Immature natural killer cell (primary cell): ENCODE measurements at regions not wholly inside any gene's neighbourhood (a gene's known extent, or its start where the extent isn't known, plus 50 kb on each side); places are given as distances from the start of the nearest gene placed in this dataset.

ENCODE experiments used
- DNase-seq, 3 donors: peaks; one replicate each; pipeline ENCODE4 v3.0.0; 2022; ENCODE audit warnings: mixed read lengths in 1 of 3
- H3K27ac Mint-ChIP-seq, 6 donors: one replicate each; pipeline ENCODE4 v1.8.0; 2020; ENCODE audit warnings: mixed read lengths in 6 of 6, mild to moderate bottlenecking in 5 of 6, inconsistent platforms in 4 of 6, moderate library complexity in 3 of 6
- H3K27me3 Mint-ChIP-seq, 3 donors: one replicate each; pipeline ENCODE4 v1.8.0; 2020 to 2021; ENCODE audit warnings: low read depth in 3 of 3, mild to moderate bottlenecking in 3 of 3, mixed read lengths in 3 of 3, moderate library complexity in 3 of 3, inconsistent platforms in 1 of 3
- H3K36me3 Mint-ChIP-seq, 3 donors: one replicate each; pipeline ENCODE4 v1.8.0; 2020; ENCODE audit warnings: mixed read lengths in 3 of 3, inconsistent platforms in 2 of 3, mild to moderate bottlenecking in 2 of 3
- H3K4me1 Mint-ChIP-seq, 2 donors: one replicate each; pipeline ENCODE4 v1.8.0; 2020; ENCODE audit warnings: inconsistent platforms in 2 of 2, mild to moderate bottlenecking in 2 of 2, mixed read lengths in 2 of 2, moderate library complexity in 1 of 2
- H3K4me3 Mint-ChIP-seq, 5 donors: one replicate each; pipeline ENCODE4 v1.8.0; 2020; ENCODE audit warnings: mild to moderate bottlenecking in 5 of 5, mixed read lengths in 5 of 5, inconsistent platforms in 3 of 5, moderate library complexity in 3 of 5
- H3K9me3 Mint-ChIP-seq, 6 donors: one replicate each; pipeline ENCODE4 v1.8.0; 2020; ENCODE audit warnings: mild to moderate bottlenecking in 6 of 6, mixed read lengths in 6 of 6, inconsistent platforms in 4 of 6, moderate library complexity in 3 of 6

- peaks cover 6 to 45% (median 22%) of the 10 kb centered on the region in 6 donors for H3K9me3 Mint-ChIP-seq
- H3K4me1 Mint-ChIP-seq, result no peaks in the 10 kb centered on the region
- H3K4me3 Mint-ChIP-seq, result no peak overlapping the region
- DNase-seq, result no peak
- H3K27ac Mint-ChIP-seq, result no peak overlapping the region
- no peaks in the 10 kb centered on the region for H3K27me3 Mint-ChIP-seq
- H3K36me3 Mint-ChIP-seq, result no peaks in the 10 kb centered on the region
These were observed 1996.2 kb upstream of the FLRT2 start for GRCh38 chr14:83533734-83534133.

- H3K27ac Mint-ChIP-seq, result no peak overlapping the region
- no peak for DNase-seq
- H3K4me3 Mint-ChIP-seq, result no peak overlapping the region
- H3K27me3 Mint-ChIP-seq, result peaks cover 0 to 1% (median 0%) of the 10 kb centered on the region in 3 donors
- peaks cover 9 to 49% (median 23%) of the 10 kb centered on the region in 6 donors for H3K9me3 Mint-ChIP-seq
- no peaks in the 10 kb centered on the region for H3K4me1 Mint-ChIP-seq
- H3K36me3 Mint-ChIP-seq, result no peaks in the 10 kb centered on the region
These were observed 1994.9 kb upstream of the FLRT2 start for GRCh38 chr14:83534995-83535394.

GRCh38 chr14:83535444-83535843, 1994.5 kb upstream of the FLRT2 start:
- DNase-seq, result no peak
- Mint-ChIP-seq H3K4me1 (no peaks in the 10 kb centered on the region), H3K9me3 (peaks cover 10 to 53% (median 25%) of the 10 kb centered on the region in 6 donors), H3K36me3 (no peaks in the 10 kb centered on the region), H3K27me3 (peaks cover 0 to 1% (median 0%) of the 10 kb centered on the region in 3 donors), H3K27ac (no peak overlapping the region), H3K4me3 (no peak overlapping the region)

GRCh38 chr14:83541147-83541546, 1988.8 kb upstream of the FLRT2 start:
- Mint-ChIP-seq H3K27me3 (peaks cover 0 to 1% (median 0%) of the 10 kb centered on the region in 3 donors), H3K27ac (no peak overlapping the region), H3K4me1 (no peaks in the 10 kb centered on the region), H3K36me3 (no peaks in the 10 kb centered on the region), H3K9me3 (peaks cover 7 to 38% (median 22%) of the 10 kb centered on the region in 6 donors), H3K4me3 (no peak overlapping the region)
- no peak for DNase-seq

- no peaks in the 10 kb centered on the region for H3K4me1 Mint-ChIP-seq
- no peak for DNase-seq
- no peaks in the 10 kb centered on the region for H3K27me3 Mint-ChIP-seq
- H3K4me3 Mint-ChIP-seq, result no peak overlapping the region
- no peak overlapping the region for H3K27ac Mint-ChIP-seq
- H3K9me3 Mint-ChIP-seq, result peaks cover 6 to 34% (median 13%) of the 10 kb centered on the region in 6 donors
- H3K36me3 Mint-ChIP-seq, result no peaks in the 10 kb centered on the region
These were observed 1981.7 kb upstream of the FLRT2 start for GRCh38 chr14:83548061-83548839.

GRCh38 chr14:83556065-83556464, 1973.9 kb upstream of the FLRT2 start:
- no peaks in the 10 kb centered on the region for H3K27me3 Mint-ChIP-seq
- no peak overlapping the region for H3K4me3 Mint-ChIP-seq
- H3K27ac Mint-ChIP-seq, result no peak overlapping the region
- H3K36me3 Mint-ChIP-seq, result no peaks in the 10 kb centered on the region
- peaks cover 0 to 24% (median 11%) of the 10 kb centered on the region in 6 donors for H3K9me3 Mint-ChIP-seq
- DNase-seq, result no peak
- no peaks in the 10 kb centered on the region for H3K4me1 Mint-ChIP-seq

- H3K4me1 Mint-ChIP-seq, result no peaks in the 10 kb centered on the region
- H3K36me3 Mint-ChIP-seq, result no peaks in the 10 kb centered on the region
- peaks cover 0 to 19% (median 11%) of the 10 kb centered on the region in 6 donors for H3K9me3 Mint-ChIP-seq
- no peak for DNase-seq
- no peak overlapping the region for H3K4me3 Mint-ChIP-seq
- no peaks in the 10 kb centered on the region for H3K27me3 Mint-ChIP-seq
- no peak overlapping the region for H3K27ac Mint-ChIP-seq
These were observed 1973.0 kb upstream of the FLRT2 start for GRCh38 chr14:83556746-83557453.

GRCh38 chr14:83558946-83559345, 1971.0 kb upstream of the FLRT2 start:
- no peak overlapping the region for H3K4me3 Mint-ChIP-seq
- no peak for DNase-seq
- no peaks in the 10 kb centered on the region for H3K36me3 Mint-ChIP-seq
- no peak overlapping the region for H3K27ac Mint-ChIP-seq
- no peaks in the 10 kb centered on the region for H3K4me1 Mint-ChIP-seq
- peaks cover 2 to 27% (median 11%) of the 10 kb centered on the region in 6 donors for H3K9me3 Mint-ChIP-seq
- H3K27me3 Mint-ChIP-seq, result no peaks in the 10 kb centered on the region

GRCh38 chr14:83559721-83560120, 1970.2 kb upstream of the FLRT2 start:
- no peaks in the 10 kb centered on the region for H3K4me1 Mint-ChIP-seq
- H3K9me3 Mint-ChIP-seq, result peaks cover 5 to 27% (median 13%) of the 10 kb centered on the region in 6 donors
- no peaks in the 10 kb centered on the region for H3K27me3 Mint-ChIP-seq
- H3K27ac Mint-ChIP-seq, result no peak overlapping the region
- DNase-seq, result no peak
- no peaks in the 10 kb centered on the region for H3K36me3 Mint-ChIP-seq
- no peak overlapping the region for H3K4me3 Mint-ChIP-seq

- H3K36me3 Mint-ChIP-seq, result no peaks in the 10 kb centered on the region
- H3K27ac Mint-ChIP-seq, result no peak overlapping the region
- no peaks in the 10 kb centered on the region for H3K4me1 Mint-ChIP-seq
- DNase-seq, result no peak
- H3K4me3 Mint-ChIP-seq, result no peak overlapping the region
- H3K27me3 Mint-ChIP-seq, result no peaks in the 10 kb centered on the region
- H3K9me3 Mint-ChIP-seq, result peaks cover 8 to 31% (median 17%) of the 10 kb centered on the region in 6 donors
These were observed 1968.7 kb upstream of the FLRT2 start for GRCh38 chr14:83561261-83561660.

GRCh38 chr14:83566567-83566966, 1963.4 kb upstream of the FLRT2 start:
- no peak overlapping the region for H3K4me3 Mint-ChIP-seq
- DNase-seq, result no peak
- no peaks in the 10 kb centered on the region for H3K4me1 Mint-ChIP-seq
- H3K27me3 Mint-ChIP-seq, result no peaks in the 10 kb centered on the region
- H3K27ac Mint-ChIP-seq, result no peak overlapping the region
- peaks cover 11 to 35% (median 14%) of the 10 kb centered on the region in 6 donors for H3K9me3 Mint-ChIP-seq
- H3K36me3 Mint-ChIP-seq, result no peaks in the 10 kb centered on the region

GRCh38 chr14:83568141-83568540, 1961.8 kb upstream of the FLRT2 start:
- no peak for DNase-seq

GRCh38 chr14:83575301-83575700, 1954.6 kb upstream of the FLRT2 start:
- H3K4me1 Mint-ChIP-seq, result no peaks in the 10 kb centered on the region
- H3K27ac Mint-ChIP-seq, result no peak overlapping the region
- H3K4me3 Mint-ChIP-seq, result no peak overlapping the region
- peaks cover 0 to 4% (median 0%) of the 10 kb centered on the region in 3 donors for H3K27me3 Mint-ChIP-seq
- H3K36me3 Mint-ChIP-seq, result peaks cover 0 to 3% (median 0%) of the 10 kb centered on the region in 3 donors
- H3K9me3 Mint-ChIP-seq, result peaks cover 2 to 38% (median 15%) of the 10 kb centered on the region in 6 donors
- DNase-seq, result no peak

More at GRCh38 chr14:83568141-83568540, 1961.8 kb upstream of the FLRT2 start:
- no peak overlapping the region for H3K4me3 Mint-ChIP-seq
- peaks cover 11 to 31% (median 14%) of the 10 kb centered on the region in 6 donors for H3K9me3 Mint-ChIP-seq
- no peaks in the 10 kb centered on the region for H3K36me3 Mint-ChIP-seq
- H3K27me3 Mint-ChIP-seq, result no peaks in the 10 kb centered on the region
- H3K4me1 Mint-ChIP-seq, result no peaks in the 10 kb centered on the region
- no peak overlapping the region for H3K27ac Mint-ChIP-seq

- Mint-ChIP-seq H3K36me3 (peaks cover 0 to 3% (median 0%) of the 10 kb centered on the region in 3 donors), H3K4me1 (no peaks in the 10 kb centered on the region), H3K4me3 (no peak overlapping the region), H3K27ac (no peak overlapping the region), H3K9me3 (peaks cover 0 to 17% (median 14%) of the 10 kb centered on the region in 6 donors), H3K27me3 (peaks cover 0 to 5% (median 0%) of the 10 kb centered on the region in 3 donors)
- no peak for DNase-seq
These were observed 1946.7 kb upstream of the FLRT2 start for GRCh38 chr14:83583201-83583600.
